VCaP (cell line): ENCODE measurements at regions not wholly inside any gene's neighbourhood (a gene's known extent, or its start where the extent isn't known, plus 50 kb on each side); places are given as distances from the start of the nearest gene placed in this dataset.

Experiments used
- H3K27ac ChIP-seq: fragments of 450-650 bp; 2 replicates; pipeline ENCODE4 v1.5.1; 2017
- CTCF ChIP-seq: fragments of 450-650 bp; conservative IDR thresholded peaks from 2 replicates; pipeline ENCODE4 v1.5.1; 2017; ENCODE audit warnings: mild to moderate bottlenecking, moderate library complexity

GRCh38 chrX:125769628-125770027 is 396.5 kb downstream of the DCAF12L2 start:
- H3K27ac ChIP-seq, result no peak overlapping the region
- TF ChIP-seq CTCF, result no peak

GRCh38 chrX:125778261-125778660 is 387.8 kb downstream of the DCAF12L2 start:
- TF ChIP-seq CTCF, result no peak

GRCh38 chrX:125782184-125782583 is 383.9 kb downstream of the DCAF12L2 start:
- TF ChIP-seq CTCF, result no peak
- H3K27ac ChIP-seq, result no peak overlapping the region

More at GRCh38 chrX:125778261-125778660, 387.8 kb downstream of the DCAF12L2 start:
- no peak overlapping the region for H3K27ac ChIP-seq

- no peak for TF ChIP-seq CTCF
- no peak overlapping the region for H3K27ac ChIP-seq
Observed at GRCh38 chrX:125786316-125786715, 379.8 kb downstream of the DCAF12L2 start.

GRCh38 chrX:125791787-125792186 is 374.3 kb downstream of the DCAF12L2 start:
- H3K27ac ChIP-seq, result no peak overlapping the region
- no peak for TF ChIP-seq CTCF

GRCh38 chrX:125810856-125811255 is 355.2 kb downstream of the DCAF12L2 start:
- H3K27ac ChIP-seq, result no peak overlapping the region

GRCh38 chrX:125826080-125826479 is 340.0 kb downstream of the DCAF12L2 start:
- TF ChIP-seq CTCF, result no peak
- H3K27ac ChIP-seq, result no peak overlapping the region

More at GRCh38 chrX:125810856-125811255, 355.2 kb downstream of the DCAF12L2 start:
- TF ChIP-seq CTCF, result no peak
